BJ (cell line): ENCODE measurements at regions not wholly inside any gene's neighbourhood (a gene's known extent, or its start where the extent isn't known, plus 50 kb on each side); places are given as distances from the start of the nearest gene placed in this dataset.
A peak's percentile ranks its signal among the peaks of the same experiment; 100 is the strongest.

Source experiments
- CTCF ChIA-PET: fragments of 350-600 bp; formaldehyde crosslinking; extraction: SDS; loops from one replicate; lab custom pipeline; 2021; ENCODE audit warnings: antibody characterized with exemption, inconsistent platforms; lab: Yijun Ruan, JAX
- POLR2A ChIA-PET: fragments of 300-600 bp; sonication (Branson Sonifier 250); formaldehyde crosslinking; extraction: SDS; loops from one replicate; lab custom pipeline; 2021; ENCODE audit warnings: antibody characterized with exemption; lab: Charles Lee
- DNase-seq: peaks from one replicate; pipeline ENCODE4 v3.0.0-alpha.2; 2011; ENCODE audit warnings: low read depth
- H3K27me3 ChIP-seq: 2 replicates; pipeline ENCODE4 v1.6.0; 2011; ENCODE audit warnings: low read length; ENCODE audit not compliant: control insufficient read depth, insufficient read depth
- H3K36me3 ChIP-seq: 2 replicates; pipeline ENCODE4 v1.5.1; 2011; ENCODE audit warnings: low read length; ENCODE audit not compliant: control insufficient read depth, insufficient read depth
- H3K4me3 ChIP-seq: 2 replicates; pipeline ENCODE4 v1.5.1; 2011; ENCODE audit warnings: low read depth, mild to moderate bottlenecking, control low read depth, low read length
- TF ChIP-seq, protein P1 (sequence below): IDR thresholded peaks from 2 replicates; pipeline ENCODE4 v1.5.1; 2011; ENCODE audit warnings: low read depth, mild to moderate bottlenecking, control low read depth, inconsistent platforms, low read length, moderate library complexity; ENCODE audit not compliant: insufficient read depth

GRCh38 chr21:32918478-32919120, 107.1 kb upstream of the OLIG2 start:
- ChIA-PET POLR2A (no interaction called here), CTCF (interaction anchor here (0.8 kb wide), 1 partner anchor 9 kb away, joined by 4 read pairs; no protein-coding TSS in a partner anchor)
- no peak for DNase-seq
- peaks cover 2% of the 10 kb centered on the region for H3K27me3 ChIP-seq
- TF ChIP-seq, protein P1, sequence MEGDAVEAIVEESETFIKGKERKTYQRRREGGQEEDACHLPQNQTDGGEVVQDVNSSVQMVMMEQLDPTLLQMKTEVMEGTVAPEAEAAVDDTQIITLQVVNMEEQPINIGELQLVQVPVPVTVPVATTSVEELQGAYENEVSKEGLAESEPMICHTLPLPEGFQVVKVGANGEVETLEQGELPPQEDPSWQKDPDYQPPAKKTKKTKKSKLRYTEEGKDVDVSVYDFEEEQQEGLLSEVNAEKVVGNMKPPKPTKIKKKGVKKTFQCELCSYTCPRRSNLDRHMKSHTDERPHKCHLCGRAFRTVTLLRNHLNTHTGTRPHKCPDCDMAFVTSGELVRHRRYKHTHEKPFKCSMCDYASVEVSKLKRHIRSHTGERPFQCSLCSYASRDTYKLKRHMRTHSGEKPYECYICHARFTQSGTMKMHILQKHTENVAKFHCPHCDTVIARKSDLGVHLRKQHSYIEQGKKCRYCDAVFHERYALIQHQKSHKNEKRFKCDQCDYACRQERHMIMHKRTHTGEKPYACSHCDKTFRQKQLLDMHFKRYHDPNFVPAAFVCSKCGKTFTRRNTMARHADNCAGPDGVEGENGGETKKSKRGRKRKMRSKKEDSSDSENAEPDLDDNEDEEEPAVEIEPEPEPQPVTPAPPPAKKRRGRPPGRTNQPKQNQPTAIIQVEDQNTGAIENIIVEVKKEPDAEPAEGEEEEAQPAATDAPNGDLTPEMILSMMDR = no peak
- no peak overlapping the region for H3K4me3 ChIP-seq
- H3K36me3 ChIP-seq = no peaks in the 10 kb centered on the region

GRCh38 chr21:32920474-32920873, 105.3 kb upstream of the OLIG2 start:
- ChIA-PET CTCF (interaction anchor here (0.6 to 1.8 kb wide), 4 partner anchors 11 to 207 kb away, joined by 3 to 5 read pairs (median 4); no protein-coding TSS in a partner anchor), POLR2A (no interaction called here)
- Histone ChIP-seq H3K4me3 (no peak overlapping the region), H3K27me3 (peaks cover 2% of the 10 kb centered on the region), H3K36me3 (no peaks in the 10 kb centered on the region)
- DNase-seq = no peak
- TF ChIP-seq, protein P1 = no peak

- H3K27me3 ChIP-seq = peaks cover 2% of the 10 kb centered on the region
- no peak overlapping the region for H3K4me3 ChIP-seq
- TF ChIP-seq, protein P1 = peak; percentile 45
- H3K36me3 ChIP-seq = no peaks in the 10 kb centered on the region
- POLR2A ChIA-PET = no interaction called here
- no peak for DNase-seq
- CTCF ChIA-PET = no interaction called here
These were observed 104.0 kb upstream of the OLIG2 start for GRCh38 chr21:32921632-32922230.

DNA sequence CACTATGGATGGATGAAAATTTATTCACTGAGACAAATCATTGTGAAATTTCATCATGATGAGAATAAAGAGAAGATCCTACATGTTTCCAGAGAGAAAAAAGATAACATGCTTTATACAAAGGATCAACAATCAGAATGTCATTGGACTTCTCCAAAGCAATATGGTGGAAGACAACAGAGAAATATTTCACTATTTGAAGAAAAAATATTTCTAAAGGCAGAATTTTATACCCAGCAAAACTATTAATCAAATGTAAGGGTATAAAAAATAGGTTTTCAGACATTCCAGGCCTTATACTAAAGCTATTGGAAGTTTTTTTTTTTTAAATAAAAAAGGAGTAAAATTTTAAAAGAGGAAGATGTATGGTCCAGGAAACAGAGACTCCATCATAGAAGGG, 100.6 kb upstream of the OLIG2 start:
- TF ChIP-seq, protein P1 = no peak
- CTCF ChIA-PET = no interaction called here
- H3K4me3 ChIP-seq = no peak overlapping the region
- DNase-seq = no peak
- POLR2A ChIA-PET = no interaction called here
- H3K27me3 ChIP-seq = peaks cover 2% of the 10 kb centered on the region; the same call in 1 of the 2 replicates
- no peaks in the 10 kb centered on the region for H3K36me3 ChIP-seq

DNA sequence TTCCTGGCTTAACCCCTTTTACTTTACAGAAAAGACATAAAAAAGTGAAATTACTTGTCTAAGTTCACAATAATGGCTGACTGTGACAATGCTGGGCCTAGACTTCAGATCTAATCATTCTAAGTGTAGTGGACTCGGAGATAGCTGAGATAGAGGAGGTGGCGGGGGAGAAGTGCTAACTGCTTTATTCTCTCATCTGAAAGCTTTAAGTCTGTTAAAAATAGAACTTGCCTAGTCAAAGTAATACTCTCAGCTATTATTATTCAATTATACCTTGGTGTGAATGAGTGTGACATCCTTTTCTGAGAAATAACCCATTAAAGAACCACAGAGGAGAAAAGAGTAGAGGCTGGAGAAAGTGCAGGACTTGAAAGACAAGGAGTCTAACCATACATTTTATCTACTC, 96.1 kb upstream of the OLIG2 start:
- H3K27me3 ChIP-seq = no peaks in the 10 kb centered on the region
- DNase-seq = no peak
- POLR2A ChIA-PET = no interaction called here
- H3K36me3 ChIP-seq = no peaks in the 10 kb centered on the region
- TF ChIP-seq, protein P1 = no peak
- H3K4me3 ChIP-seq = no peak overlapping the region
- CTCF ChIA-PET = interaction anchor here (1.4 to 1.6 kb wide), 2 partner anchors 9 to 11 kb away, joined by 3 to 5 read pairs; no protein-coding TSS in a partner anchor
